ENCODE measurements at regions not wholly inside any gene's neighbourhood (a gene's known extent, or its start where the extent isn't known, plus 50 kb on each side); places are given as distances from the start of the nearest gene placed in this dataset.

GRCh38 chr13:19070398-19070735 lies 111.3 kb downstream of the TUBA3C start:
- no peak for TF ChIP-seq CTCF (IDR thresholded peaks at IDR 0.05)
- no peak for TF ChIP-seq POLR2A (IDR thresholded peaks at IDR 0.05)

Measured in gastroesophageal sphincter (tissue), 3 donors.